A673 (cell line): ENCODE measurements at regions not wholly inside any gene's neighbourhood (a gene's known extent, or its start where the extent isn't known, plus 50 kb on each side); places are given as distances from the start of the nearest gene placed in this dataset.

ENCODE experiments used
- CTCF ChIP-seq: fragments of 300-800, 200-600 bp; sonication (generic); conservative IDR thresholded peaks from 2 replicates; pipeline ENCODE4 v1.5.1; 2017; ENCODE audit warnings: low read depth, mild to moderate bottlenecking, antibody characterized with exemption, low read length, moderate library complexity, mixed read lengths
- EZH2 ChIP-seq: fragments of 200-600 bp; sonication (generic); IDR thresholded peaks from 2 replicates; pipeline ENCODE4 v1.6.1; 2017; ENCODE audit warnings: borderline replicate concordance, low read depth, mild to moderate bottlenecking, mixed read lengths, antibody characterized with exemption, low read length; ENCODE audit not compliant: poor library complexity, severe bottlenecking

- TF ChIP-seq CTCF (no peak), EZH2 (no peak)
Observed at GRCh38 chrX:116897526-116897925, 434.8 kb upstream of the CT83 start.
